ENCODE measurements at regions not wholly inside any gene's neighbourhood (a gene's known extent, or its start where the extent isn't known, plus 50 kb on each side); places are given as distances from the start of the nearest gene placed in this dataset.

GRCh38 chr17:13407381-13407780, 194.3 kb downstream of the HS3ST3A1 start:
- ChIA-PET POLR2A (no interaction called here), CTCF (no interaction called here)
- H3K36me3 Mint-ChIP-seq (ENCODE audit: low read depth), result no peaks in the 10 kb centered on the region
- H3K27me3 Mint-ChIP-seq, result no peaks in the 10 kb centered on the region
- no peak for TF ChIP-seq CTCF (IDR thresholded peaks at IDR 0.05)
- intact Hi-C loops (cut with micrococcal nuclease), result no loop called here
- no peaks in the 10 kb centered on the region for H3K9me3 Mint-ChIP-seq
- DNase-seq, result no peak
- no peak overlapping the region for H3K4me3 Mint-ChIP-seq
- no peak for ATAC-seq (ENCODE audit: low read depth)
- no peak overlapping the region for H3K27ac Mint-ChIP-seq
- H3K4me1 Mint-ChIP-seq, result no peaks in the 10 kb centered on the region

GRCh38 chr17:13405807-13406206, 195.9 kb downstream of the HS3ST3A1 start:
- Mint-ChIP-seq H3K27ac (no peak overlapping the region), H3K36me3 (ENCODE audit: low read depth) (no peaks in the 10 kb centered on the region), H3K9me3 (no peaks in the 10 kb centered on the region), H3K4me3 (no peak overlapping the region), H3K27me3 (no peaks in the 10 kb centered on the region), H3K4me1 (no peaks in the 10 kb centered on the region)
- intact Hi-C loops (cut with micrococcal nuclease), result no loop called here
- no peak for TF ChIP-seq CTCF (IDR thresholded peaks at IDR 0.05)
- ChIA-PET CTCF (no interaction called here), POLR2A (no interaction called here)
- ATAC-seq (ENCODE audit: low read depth), result no peak
- DNase-seq, result no peak

GRCh38 chr17:13405080-13405479, 196.6 kb downstream of the HS3ST3A1 start:
- H3K9me3 Mint-ChIP-seq, result no peaks in the 10 kb centered on the region

GRCh38 chr17:13403982-13404946, 197.5 kb downstream of the HS3ST3A1 start:
- no peak for TF ChIP-seq CTCF (IDR thresholded peaks at IDR 0.05)
- ChIA-PET POLR2A (no interaction called here), CTCF (no interaction called here)
- ATAC-seq (ENCODE audit: low read depth) (no peak), DNase-seq (no peak)
- Mint-ChIP-seq H3K27me3 (no peaks in the 10 kb centered on the region), H3K9me3 (no peaks in the 10 kb centered on the region), H3K4me3 (no peak overlapping the region), H3K36me3 (ENCODE audit: low read depth) (no peaks in the 10 kb centered on the region), H3K4me1 (no peaks in the 10 kb centered on the region), H3K27ac (no peak overlapping the region)
- intact Hi-C loops (cut with micrococcal nuclease), result no loop called here

More at GRCh38 chr17:13405080-13405479, 196.6 kb downstream of the HS3ST3A1 start:
- H3K27ac Mint-ChIP-seq, result no peak overlapping the region
- ATAC-seq (ENCODE audit: low read depth) (no peak), DNase-seq (no peak)
- no peak for TF ChIP-seq CTCF (IDR thresholded peaks at IDR 0.05)
- CTCF ChIA-PET, result no interaction called here
- no peaks in the 10 kb centered on the region for H3K36me3 Mint-ChIP-seq (ENCODE audit: low read depth)
- POLR2A ChIA-PET, result no interaction called here
- no peaks in the 10 kb centered on the region for H3K27me3 Mint-ChIP-seq
- intact Hi-C loops (cut with micrococcal nuclease), result no loop called here
- H3K4me1 Mint-ChIP-seq, result no peaks in the 10 kb centered on the region
- H3K4me3 Mint-ChIP-seq, result no peak overlapping the region

GRCh38 chr17:13400491-13400890, 201.2 kb downstream of the HS3ST3A1 start:
- CTCF ChIA-PET, result no interaction called here
- Mint-ChIP-seq H3K4me3 (no peak overlapping the region), H3K27ac (no peak overlapping the region), H3K4me1 (no peaks in the 10 kb centered on the region), H3K36me3 (ENCODE audit: low read depth) (no peaks in the 10 kb centered on the region), H3K9me3 (no peaks in the 10 kb centered on the region), H3K27me3 (no peaks in the 10 kb centered on the region)
- no peak for TF ChIP-seq CTCF (IDR thresholded peaks at IDR 0.05)
- DNase-seq (no peak), ATAC-seq (ENCODE audit: low read depth) (no peak)
- intact Hi-C loops (cut with micrococcal nuclease), result no loop called here
- POLR2A ChIA-PET, result no interaction called here

Data from activated B cell treated with CpG ODN at 0.5 μM for 24 hours (primary cell).